Natural killer cell (primary cell): ENCODE measurements at regions not wholly inside any gene's neighbourhood (a gene's known extent, or its start where the extent isn't known, plus 50 kb on each side); places are given as distances from the start of the nearest gene placed in this dataset.

Experiments used
- ATAC-seq, 3 donors: fragments of 150-1000 bp in 2 of 3; fragments of 200-7000 bp in 1 of 3; cut with Tn5 transposase; 1 replicate in 1 of 3; 2 replicates in 2 of 3; pipeline ENCODE4 v1.10.0; 2021; ENCODE audit warnings: mild to moderate bottlenecking in 2 of 3, moderate library complexity in 2 of 3
- DNase-seq, 2 donors: peaks; one replicate each; pipeline versions ENCODE4 v3.0.0 to v3.0.0-alpha.2; 2013 to 2021; ENCODE audit warnings: mixed read lengths in 1 of 2
- H3K27ac ChIP-seq: one replicate; pipeline ENCODE4 v1.5.1; 2013; ENCODE audit warnings: mild to moderate bottlenecking, low read length
- H3K27me3 ChIP-seq: one replicate; pipeline ENCODE4 v1.6.1; 2013; ENCODE audit warnings: low read length; ENCODE audit not compliant: control insufficient read depth, insufficient read depth
- H3K36me3 ChIP-seq: one replicate; pipeline ENCODE4 v1.6.1; 2013; ENCODE audit warnings: low read length; ENCODE audit not compliant: control insufficient read depth, insufficient read depth
- H3K4me1 ChIP-seq: one replicate; pipeline ENCODE4 v1.6.1; 2013; ENCODE audit warnings: low read length; ENCODE audit not compliant: control insufficient read depth, insufficient read depth
- H3K4me3 ChIP-seq: one replicate; pipeline ENCODE4 v1.5.1; 2013; ENCODE audit warnings: low read length
- H3K9me3 ChIP-seq: one replicate; pipeline ENCODE4 v1.6.1; 2013; ENCODE audit warnings: low read length; ENCODE audit not compliant: control insufficient read depth, insufficient read depth
- H3K27ac Mint-ChIP-seq, 2 donors: one replicate each; pipeline ENCODE4 v1.8.0; 2022; ENCODE audit warnings: mild to moderate bottlenecking in 2 of 2, mixed read lengths in 2 of 2, moderate library complexity in 1 of 2
- H3K27me3 Mint-ChIP-seq, 2 donors: one replicate each; pipeline ENCODE4 v1.8.0; 2022; ENCODE audit warnings: low read depth in 2 of 2, mixed read lengths in 2 of 2
- H3K36me3 Mint-ChIP-seq: one replicate; pipeline ENCODE4 v1.8.0; 2022; ENCODE audit warnings: mixed read lengths
- H3K4me1 Mint-ChIP-seq, 2 donors: one replicate each; pipeline ENCODE4 v1.8.0; 2022; ENCODE audit warnings: mixed read lengths in 2 of 2
- H3K4me3 Mint-ChIP-seq: one replicate; pipeline ENCODE4 v1.8.0; 2022; ENCODE audit warnings: mild to moderate bottlenecking, moderate library complexity, mixed read lengths
- H3K9me3 Mint-ChIP-seq, 2 donors: one replicate each; pipeline ENCODE4 v1.8.0; 2022; ENCODE audit warnings: mixed read lengths in 2 of 2
- CTCF ChIP-seq: fragments of 200-600 bp; IDR thresholded peaks from one replicate; pipeline ENCODE4 v1.8.0; 2022; ENCODE audit warnings: antibody characterized with exemption
- WGBS: methylation state at CpG from one replicate; pipeline ENCODE4 v1.1.7; 2013; ENCODE audit warnings: missing lambda C conversion rate; ENCODE audit not compliant: insufficient coverage; 5-methylcytosine and 5-hydroxymethylcytosine counted together
- intact Hi-C: fragments of 100-400 bp; cut with micrococcal nuclease; formaldehyde crosslinking; loops from one replicate; pipeline ENCODE4 v1.14.2; 2022

- H3K9me3 ChIP-seq: no peaks in the 10 kb centered on the region
- no peak for TF ChIP-seq CTCF
- peaks cover 0 to 2% of the 10 kb centered on the region in 2 donors for H3K9me3 Mint-ChIP-seq
- no peaks in the 10 kb centered on the region for H3K4me1 Mint-ChIP-seq
- H3K36me3 ChIP-seq: no peaks in the 10 kb centered on the region
- H3K27ac ChIP-seq: no peak overlapping the region
- no peaks in the 10 kb centered on the region for H3K4me1 ChIP-seq
- H3K27ac Mint-ChIP-seq: no peak overlapping the region
- ATAC-seq: no peak
- intact Hi-C loops: no loop called here
- no peak overlapping the region for H3K4me3 ChIP-seq
- 59% methylated on average over 1 of the region's 2 CpGs for WGBS
- H3K27me3 Mint-ChIP-seq: peaks cover 5 to 12% of the 10 kb centered on the region in 2 donors
- H3K36me3 Mint-ChIP-seq: no peaks in the 10 kb centered on the region
- H3K4me3 Mint-ChIP-seq: no peak overlapping the region
- no peaks in the 10 kb centered on the region for H3K27me3 ChIP-seq
- no peak for DNase-seq
Observed at GRCh38 chr3:61311044-61311443, 59.8 kb upstream of the FHIT start.

GRCh38 chr3:61315871-61316270 lies 64.6 kb upstream of the FHIT start:
- Histone ChIP-seq H3K4me3 (no peak overlapping the region), H3K36me3 (no peaks in the 10 kb centered on the region), H3K9me3 (no peaks in the 10 kb centered on the region), H3K4me1 (no peaks in the 10 kb centered on the region), H3K27me3 (no peaks in the 10 kb centered on the region), H3K27ac (no peak overlapping the region)
- WGBS: 44% methylated on average over 2 of the region's 3 CpGs
- H3K36me3 Mint-ChIP-seq: no peaks in the 10 kb centered on the region
- peaks cover 3 to 5% of the 10 kb centered on the region in 2 donors for H3K9me3 Mint-ChIP-seq
- DNase-seq: no peak
- H3K27me3 Mint-ChIP-seq: peaks cover 6 to 12% of the 10 kb centered on the region in 2 donors
- no peaks in the 10 kb centered on the region for H3K4me1 Mint-ChIP-seq
- no peak for TF ChIP-seq CTCF
- H3K27ac Mint-ChIP-seq: no peak overlapping the region
- no peak for ATAC-seq
- no peak overlapping the region for H3K4me3 Mint-ChIP-seq
- intact Hi-C loops: no loop called here

GRCh38 chr3:61323094-61323493 lies 71.8 kb upstream of the FHIT start:
- Mint-ChIP-seq H3K36me3 (no peaks in the 10 kb centered on the region), H3K27ac (no peak overlapping the region), H3K4me3 (no peak overlapping the region), H3K27me3 (no peaks in the 10 kb centered on the region), H3K9me3 (peaks cover 3 to 4% of the 10 kb centered on the region in 2 donors), H3K4me1 (no peaks in the 10 kb centered on the region)
- ATAC-seq (no peak), DNase-seq (no peak)
- Histone ChIP-seq H3K4me3 (no peak overlapping the region), H3K27me3 (no peaks in the 10 kb centered on the region), H3K36me3 (no peaks in the 10 kb centered on the region), H3K9me3 (no peaks in the 10 kb centered on the region), H3K27ac (no peak overlapping the region), H3K4me1 (no peaks in the 10 kb centered on the region)
- no peak for TF ChIP-seq CTCF
- intact Hi-C loops: no loop called here
- 55% methylated on average over 2 of the region's 3 CpGs for WGBS

- DNase-seq (no peak), ATAC-seq (no peak)
- no peaks in the 10 kb centered on the region for H3K36me3 ChIP-seq
- H3K27ac Mint-ChIP-seq: no peak overlapping the region
- H3K4me3 ChIP-seq: no peak overlapping the region
- no peaks in the 10 kb centered on the region for H3K9me3 ChIP-seq
- 81% methylated on average over 5 of the region's 5 CpGs for WGBS
- no peaks in the 10 kb centered on the region for H3K4me1 Mint-ChIP-seq
- no peaks in the 10 kb centered on the region for H3K27me3 ChIP-seq
- H3K9me3 Mint-ChIP-seq: peaks cover 0 to 5% of the 10 kb centered on the region in 2 donors
- intact Hi-C loops: no loop called here
- H3K27me3 Mint-ChIP-seq: peaks cover 5 to 18% of the 10 kb centered on the region in 2 donors
- H3K27ac ChIP-seq: no peak overlapping the region
- no peaks in the 10 kb centered on the region for H3K36me3 Mint-ChIP-seq
- H3K4me1 ChIP-seq: no peaks in the 10 kb centered on the region
- no peak for TF ChIP-seq CTCF
- no peak overlapping the region for H3K4me3 Mint-ChIP-seq
Observed at GRCh38 chr3:61331929-61332552, 80.8 kb upstream of the FHIT start.
